H1 (cell line): ENCODE measurements at regions not wholly inside any gene's neighbourhood (a gene's known extent, or its start where the extent isn't known, plus 50 kb on each side); places are given as distances from the start of the nearest gene placed in this dataset.

Source experiments
- CTCF ChIA-PET: fragments of 300-600 bp; sonication (Branson Sonifier 250); formaldehyde crosslinking; loops from one replicate; lab custom pipeline; 2021; ENCODE audit not compliant: partially characterized antibody; lab: Charles Lee
- POLR2A ChIA-PET: fragments of 300-600 bp; sonication (Branson Sonifier 250); formaldehyde crosslinking; loops from one replicate; lab custom pipeline; 2021; ENCODE audit warnings: inconsistent platforms; ENCODE audit not compliant: partially characterized antibody; lab: Charles Lee
- DNase-seq, 2 experiments: peaks; one replicate each; pipeline versions ENCODE4 v3.0.0 to v3.0.0-alpha.2; 2010 to 2022; ENCODE audit warnings: low spot score in 2 of 2, low read depth in 1 of 2, mixed read lengths in 1 of 2
- FAIRE-seq: peaks from 2 replicates; lab custom pipeline; 2011; peaks lifted over from hg19 to GRCh38; lab: Jason Lieb, UNC
- H2AFZ ChIP-seq: 2 replicates; pipeline ENCODE4 v1.8.1; 2012; ENCODE audit warnings: low read length, inconsistent platforms
- H2AK5ac ChIP-seq: 2 replicates; pipeline ENCODE4 v1.6.1; 2013; ENCODE audit warnings: low read depth, low read length
- H2BK120ac ChIP-seq: replicated peaks from 2 replicates; pipeline ENCODE3; 2013; ENCODE audit warnings: low read depth, low read length, inconsistent platforms
- H2BK12ac ChIP-seq: 2 replicates; pipeline ENCODE4 v1.6.1; 2013; ENCODE audit warnings: low read depth, low read length
- H2BK15ac ChIP-seq: 2 replicates; pipeline ENCODE4 v1.6.1; 2013; ENCODE audit warnings: low read length
- H2BK20ac ChIP-seq: 2 replicates; pipeline ENCODE4 v1.6.1; 2013; ENCODE audit warnings: low read length
- H2BK5ac ChIP-seq: 2 replicates; pipeline ENCODE4 v1.6.1; 2013; ENCODE audit warnings: low read depth, low read length
- H3K14ac ChIP-seq: 2 replicates; pipeline ENCODE4 v1.6.1; 2013; ENCODE audit warnings: inconsistent platforms; ENCODE audit not compliant: insufficient read length
- H3K18ac ChIP-seq: 2 replicates; pipeline ENCODE4 v1.6.1; 2013; ENCODE audit warnings: low read length; ENCODE audit errors: extremely low read depth
- H3K23ac ChIP-seq: 2 replicates; pipeline ENCODE4 v1.6.1; 2013; ENCODE audit warnings: inconsistent platforms; ENCODE audit not compliant: insufficient read length
- H3K23me2 ChIP-seq: 2 replicates; pipeline ENCODE4 v1.6.1; 2013; ENCODE audit warnings: low read depth, low read length
- H3K27ac ChIP-seq: 2 replicates; pipeline ENCODE4 v1.6.1; 2011; ENCODE audit warnings: low read depth, low read length, inconsistent platforms
- H3K27me3 ChIP-seq, 4 experiments: replicated peaks in 1 of 4; 1 replicate in 1 of 4; 2 replicates in 3 of 4; pipeline versions ENCODE4 v1.6.1 to v1.8.1; 2011 to 2013; ENCODE audit warnings: low read length in 3 of 4, mild to moderate bottlenecking in 3 of 4, inconsistent platforms in 2 of 4, mixed read lengths in 2 of 4, moderate library complexity in 1 of 4; ENCODE audit not compliant: control insufficient read depth in 3 of 4, insufficient read depth in 3 of 4; ENCODE audit errors: extremely low read depth in 1 of 4
- H3K36me3 ChIP-seq, 4 experiments: 2 replicates each; pipeline versions ENCODE4 v1.6.1 to v1.8.1; 2011 to 2013; ENCODE audit warnings: mild to moderate bottlenecking in 4 of 4, low read length in 3 of 4, moderate library complexity in 2 of 4, control low read depth in 1 of 4, inconsistent platforms in 1 of 4; ENCODE audit not compliant: insufficient read depth in 4 of 4, control insufficient read depth in 2 of 4
- H3K4ac ChIP-seq: replicated peaks from 2 replicates; pipeline ENCODE3; 2013; ENCODE audit warnings: low read length, low read depth, mixed read lengths, inconsistent platforms; ENCODE audit not compliant: insufficient read length
- H3K4me1 ChIP-seq, 4 experiments: replicated peaks in 1 of 4; 1 replicate in 1 of 4; 2 replicates in 3 of 4; pipeline versions ENCODE4 v1.6.1 to v1.8.1; 2011 to 2013; ENCODE audit warnings: low read length in 3 of 4, inconsistent platforms in 2 of 4, mixed read lengths in 1 of 4; ENCODE audit not compliant: insufficient read depth in 4 of 4, control insufficient read depth in 3 of 4
- H3K4me2 ChIP-seq, 2 experiments: 2 replicates each; pipeline versions ENCODE4 v1.6.1 to v1.8.1; 2011 to 2013; ENCODE audit warnings: low read depth in 2 of 2, low read length in 2 of 2, control low read depth in 1 of 2, inconsistent platforms in 1 of 2, mild to moderate bottlenecking in 1 of 2; ENCODE audit not compliant: insufficient read depth in 1 of 2
- H3K4me3 ChIP-seq, 4 experiments: fragments of 200-600, 300-600 bp in 1 of 4; sonication (generic), shearing (Covaris generic), sonication (Bioruptor Twin) in 1 of 4; 2 replicates each; pipeline versions ENCODE4 v1.5.1 to v1.8.1; 2011 to 2016; ENCODE audit warnings: low read length in 4 of 4, low read depth in 3 of 4, control low read depth in 2 of 4, inconsistent platforms in 2 of 4, mild to moderate bottlenecking in 2 of 4, mixed read lengths in 1 of 4, moderate library complexity in 1 of 4; ENCODE audit not compliant: insufficient read depth in 2 of 4; ENCODE audit errors: extremely low read depth in 1 of 4
- H3K56ac ChIP-seq: replicated peaks from 2 replicates; pipeline ENCODE3; 2013; ENCODE audit warnings: low read depth, mild to moderate bottlenecking, mixed read lengths, low read length, inconsistent platforms; ENCODE audit not compliant: insufficient read length
- H3K79me1 ChIP-seq: 2 replicates; pipeline ENCODE4 v1.6.1; 2013; ENCODE audit warnings: low read depth, low read length, control low read depth
- H3K79me2 ChIP-seq, 2 experiments: 2 replicates each; pipeline versions ENCODE4 v1.6.1 to v1.8.1; 2012 to 2013; ENCODE audit warnings: low read length in 2 of 2, mild to moderate bottlenecking in 2 of 2, inconsistent platforms in 1 of 2; ENCODE audit not compliant: insufficient read depth in 2 of 2, control insufficient read depth in 1 of 2
- H3K9ac ChIP-seq, 4 experiments: replicated peaks in 1 of 4; 1 replicate in 1 of 4; 2 replicates in 3 of 4; pipeline versions ENCODE4 v1.6.1 to v1.8.1; 2011 to 2013; ENCODE audit warnings: low read depth in 3 of 4, low read length in 3 of 4, control low read depth in 2 of 4, mild to moderate bottlenecking in 2 of 4, moderate library complexity in 2 of 4, inconsistent platforms in 1 of 4; ENCODE audit errors: extremely low read depth in 1 of 4
- H3K9me3 ChIP-seq, 2 experiments: 2 replicates each; pipeline versions ENCODE4 v1.6.1 to v1.8.1; 2012 to 2013; ENCODE audit warnings: mild to moderate bottlenecking in 2 of 2, moderate library complexity in 2 of 2, control low read depth in 1 of 2, inconsistent platforms in 1 of 2, low read depth in 1 of 2, low read length in 1 of 2, mixed read lengths in 1 of 2; ENCODE audit not compliant: insufficient read depth in 2 of 2
- H4K20me1 ChIP-seq, 2 experiments: replicated peaks in 1 of 2; 2 replicates each; pipeline versions ENCODE3 to v1.8.1; 2011 to 2013; ENCODE audit warnings: inconsistent platforms in 2 of 2, low read length in 2 of 2, mild to moderate bottlenecking in 1 of 2; ENCODE audit not compliant: insufficient read depth in 2 of 2, control insufficient read depth in 1 of 2
- H4K5ac ChIP-seq: 2 replicates; pipeline ENCODE4 v1.6.1; 2013; ENCODE audit warnings: low read length, low read depth, mixed read lengths, inconsistent platforms; ENCODE audit not compliant: insufficient read length
- H4K8ac ChIP-seq: 2 replicates; pipeline ENCODE4 v1.8.0; 2013; ENCODE audit warnings: mild to moderate bottlenecking, moderate library complexity, low read length, inconsistent platforms; ENCODE audit not compliant: insufficient read depth; ENCODE audit errors: extremely low read depth
- H4K91ac ChIP-seq: replicated peaks from 2 replicates; pipeline ENCODE3; 2013; ENCODE audit warnings: low read length, mixed read lengths, inconsistent platforms; ENCODE audit not compliant: insufficient read length
- BRCA1 ChIP-seq: IDR thresholded peaks from 2 replicates; pipeline ENCODE4 v1.6.1; 2012; ENCODE audit warnings: low read depth, low read length, improper control_type of control experiment
- CEBPB ChIP-seq: IDR thresholded peaks from 2 replicates; pipeline ENCODE4 v1.6.1; 2012; ENCODE audit warnings: low read depth, low read length
- FOSL1 ChIP-seq: IDR thresholded peaks from 2 replicates; pipeline ENCODE4 v1.6.1; 2011; ENCODE audit warnings: mild to moderate bottlenecking, low read depth, low read length, moderate library complexity; ENCODE audit not compliant: insufficient read depth
- KDM1A ChIP-seq: fragments of 200-600, 300-600 bp; sonication (generic); IDR thresholded peaks from 2 replicates; pipeline ENCODE4 v1.7.1; 2016; ENCODE audit warnings: mild to moderate bottlenecking, low read length, borderline replicate concordance
- MAFK ChIP-seq: IDR thresholded peaks from 2 replicates; pipeline ENCODE4 v1.6.1; 2012; ENCODE audit warnings: low read depth, mild to moderate bottlenecking, improper control_type of control experiment, low read length
- PHF8 ChIP-seq: fragments of 200-600 bp; sonication (generic); conservative IDR thresholded peaks from 2 replicates; pipeline ENCODE4 v1.7.1; 2012; ENCODE audit warnings: low read depth, mild to moderate bottlenecking, inconsistent platforms, low read length, moderate library complexity
- RXRA ChIP-seq: IDR thresholded peaks from 2 replicates; pipeline ENCODE4 v1.6.1; 2011; ENCODE audit warnings: low read depth, mild to moderate bottlenecking, low read length, moderate library complexity; ENCODE audit not compliant: insufficient read depth
- USF2 ChIP-seq: IDR thresholded peaks from 2 replicates; pipeline ENCODE4 v1.6.1; 2011; ENCODE audit warnings: low read length, improper control_type of control experiment
- WGBS, 2 experiments: shearing (Covaris generic) in 1 of 2; methylation state at CpG; one replicate each; pipeline versions ENCODE4 v1.1.6 to v1.1.7; 2013 to 2015; ENCODE audit warnings: low lambda C conversion rate in 2 of 2, mixed read lengths in 2 of 2, inconsistent platforms in 1 of 2, low coverage in 1 of 2, missing lambda C conversion rate in 1 of 2; ENCODE audit not compliant: insufficient replicate concordance in 2 of 2, insufficient coverage in 1 of 2, insufficient read length in 1 of 2; ENCODE audit errors: extremely low coverage in 1 of 2, missing lambda C conversion rate in 1 of 2; 5-methylcytosine and 5-hydroxymethylcytosine counted together

- H4K20me1 ChIP-seq, result no peaks in the 10 kb centered on the region
- H2BK15ac ChIP-seq, result no peak overlapping the region
- no peaks in the 10 kb centered on the region for H3K27me3 ChIP-seq
- H3K14ac ChIP-seq, result no peak overlapping the region
- H3K9me3 ChIP-seq, result no peaks in the 10 kb centered on the region
- ChIA-PET CTCF (interaction anchor here (1.5 kb wide), 1 partner anchor 21 kb away, joined by 4 read pairs; no protein-coding TSS in a partner anchor), POLR2A (no interaction called here)
- H2AFZ ChIP-seq, result no peak overlapping the region
- H2BK120ac ChIP-seq, result no peak overlapping the region
- H4K91ac ChIP-seq, result no peak overlapping the region
- no peak overlapping the region for H4K8ac ChIP-seq
- no peak for DNase-seq
- WGBS, 2 experiments, result 88% methylated on average over 1 of the region's 1 CpG; no CpG with 5 or more reads in 1 of the 2 experiments
- H3K4me2 ChIP-seq, result no peak overlapping the region
- H2AK5ac ChIP-seq, result no peak overlapping the region
- no peak overlapping the region for H2BK20ac ChIP-seq
- H3K9ac ChIP-seq, result no peak overlapping the region
- no peak overlapping the region for H3K4me3 ChIP-seq
- no peaks in the 10 kb centered on the region for H3K36me3 ChIP-seq
- H3K27ac ChIP-seq, result no peak overlapping the region
- H3K79me2 ChIP-seq, result no peaks in the 10 kb centered on the region
- TF ChIP-seq FOSL1 (no peak), PHF8 (no peak), CEBPB (no peak), RXRA (no peak), MAFK (no peak), BRCA1 (no peak), USF2 (no peak), KDM1A (no peak)
- H2BK5ac ChIP-seq, result no peak overlapping the region
- H3K56ac ChIP-seq, result no peak overlapping the region
- no peak overlapping the region for H3K23ac ChIP-seq
- H3K4me1 ChIP-seq, result peaks cover 0 to 15% (median 12%) of the 10 kb centered on the region in 4 experiments; a peak in 4 of 7 replicates
- no peak overlapping the region for H2BK12ac ChIP-seq
- H3K18ac ChIP-seq, result no peak overlapping the region
- FAIRE-seq, result no peak
- no peaks in the 10 kb centered on the region for H3K79me1 ChIP-seq
- no peak overlapping the region for H4K5ac ChIP-seq
- H3K23me2 ChIP-seq, result no peaks in the 10 kb centered on the region
- H3K4ac ChIP-seq, result no peak overlapping the region
Observed at GRCh38 chr2:150732491-150732890, 245.0 kb upstream of the RND3 start.
